Progenitor cell of endocrine pancreas (in vitro differentiated cells): ENCODE measurements at regions not wholly inside any gene's neighbourhood (a gene's known extent, or its start where the extent isn't known, plus 50 kb on each side); places are given as distances from the start of the nearest gene placed in this dataset.

Experiments used
- DNase-seq: peaks from one replicate; pipeline ENCODE4 v3.0.0; 2021; ENCODE audit warnings: low spot score; ENCODE audit not compliant: unreplicated experiment
- H3K27ac Mint-ChIP-seq: 2 replicates; pipeline ENCODE4 v1.8.0; 2021; ENCODE audit warnings: mild to moderate bottlenecking, moderate library complexity, mixed read lengths
- H3K27me3 Mint-ChIP-seq: 2 replicates; pipeline ENCODE4 v1.8.0; 2021; ENCODE audit warnings: mixed read lengths
- H3K36me3 Mint-ChIP-seq: 2 replicates; pipeline ENCODE4 v1.8.0; 2022; ENCODE audit warnings: mixed read lengths; ENCODE audit not compliant: insufficient read depth
- H3K4me1 Mint-ChIP-seq: 2 replicates; pipeline ENCODE4 v1.8.0; 2021; ENCODE audit warnings: low read depth, mixed read lengths
- H3K4me3 Mint-ChIP-seq: 2 replicates; pipeline ENCODE4 v1.8.0; 2021; ENCODE audit warnings: low read depth, mild to moderate bottlenecking, moderate library complexity, mixed read lengths
- H3K9me3 Mint-ChIP-seq: 2 replicates; pipeline ENCODE4 v1.8.0; 2021; ENCODE audit warnings: low read depth, mixed read lengths
- CTCF ChIP-seq: fragments of 200-600 bp; sonication (generic); IDR thresholded peaks from one replicate; pipeline ENCODE4 v1.5.0; 2021; ENCODE audit warnings: antibody characterized with exemption, mild to moderate bottlenecking; ENCODE audit not compliant: unreplicated experiment

GRCh38 chr13:33452873-33453517, 167.4 kb upstream of the STARD13 start:
- Mint-ChIP-seq H3K27ac (no peak overlapping the region), H3K4me1 (no peaks in the 10 kb centered on the region), H3K27me3 (no peaks in the 10 kb centered on the region), H3K36me3 (no peaks in the 10 kb centered on the region), H3K4me3 (no peak overlapping the region), H3K9me3 (peaks cover 7% of the 10 kb centered on the region)
- DNase-seq, result no peak
- no peak for TF ChIP-seq CTCF

GRCh38 chr13:33453936-33454335, 168.4 kb upstream of the STARD13 start:
- Mint-ChIP-seq H3K4me3 (no peak overlapping the region), H3K36me3 (no peaks in the 10 kb centered on the region), H3K27ac (no peak overlapping the region), H3K9me3 (peaks cover 4% of the 10 kb centered on the region), H3K4me1 (no peaks in the 10 kb centered on the region), H3K27me3 (no peaks in the 10 kb centered on the region)
- DNase-seq, result no peak
- TF ChIP-seq CTCF, result no peak

GRCh38 chr13:33454844-33455705, 169.5 kb upstream of the STARD13 start:
- Mint-ChIP-seq H3K9me3 (no peaks in the 10 kb centered on the region), H3K27me3 (no peaks in the 10 kb centered on the region), H3K27ac (no peak overlapping the region), H3K4me3 (no peak overlapping the region), H3K4me1 (no peaks in the 10 kb centered on the region), H3K36me3 (no peaks in the 10 kb centered on the region)
- DNase-seq, result no peak
- TF ChIP-seq CTCF, result no peak

GRCh38 chr13:33459702-33460101, 174.1 kb upstream of the STARD13 start:
- Mint-ChIP-seq H3K4me3 (no peak overlapping the region), H3K4me1 (peaks cover 4% of the 10 kb centered on the region), H3K9me3 (peaks cover under 1% of the 10 kb centered on the region), H3K36me3 (no peaks in the 10 kb centered on the region), H3K27me3 (no peaks in the 10 kb centered on the region), H3K27ac (no peak overlapping the region)
- DNase-seq, result no peak
- no peak for TF ChIP-seq CTCF

- no peak for DNase-seq
- Mint-ChIP-seq H3K36me3 (no peaks in the 10 kb centered on the region), H3K4me1 (peaks cover 4% of the 10 kb centered on the region), H3K27me3 (no peaks in the 10 kb centered on the region), H3K27ac (no peak overlapping the region), H3K4me3 (no peak overlapping the region), H3K9me3 (peaks cover 3% of the 10 kb centered on the region)
- TF ChIP-seq CTCF, result no peak
Observed at GRCh38 chr13:33462109-33462508, 176.6 kb upstream of the STARD13 start.
